SK-N-SH (cell line): ENCODE measurements at regions not wholly inside any gene's neighbourhood (a gene's known extent, or its start where the extent isn't known, plus 50 kb on each side); places are given as distances from the start of the nearest gene placed in this dataset.

Experiments
- CTCF ChIA-PET: fragments of 300-600, 350-600 bp; formaldehyde crosslinking; extraction: SDS; loops from one replicate; lab custom pipeline; 2021; lab: Yijun Ruan, JAX
- POLR2A ChIA-PET: fragments of 350-600 bp; sonication (Branson Sonifier 250); formaldehyde crosslinking; extraction: SDS; loops from one replicate; lab custom pipeline; 2020; ENCODE audit warnings: antibody characterized with exemption, inconsistent platforms; lab: Yijun Ruan, JAX
- DNase-seq: peaks from one replicate; pipeline ENCODE4 v3.0.0; 2012
- H2AFZ ChIP-seq: fragments of 200-600 bp; sonication (generic); 2 replicates; pipeline ENCODE4 v1.8.1; 2016; ENCODE audit warnings: antibody characterized with exemption, mild to moderate bottlenecking, low read depth
- H3F3A ChIP-seq: fragments of 200-600 bp; sonication (generic); replicated peaks from 2 replicates; pipeline ENCODE3; 2016; ENCODE audit warnings: antibody characterized with exemption, mild to moderate bottlenecking; ENCODE audit not compliant: insufficient read depth
- H3K27ac ChIP-seq, 2 experiments: fragments of 200-500 bp in 1 of 2; fragments of 200-600 bp in 1 of 2; sonication (Bioruptor generic) in 1 of 2; sonication (generic), shearing (Covaris generic) in 1 of 2; 2 replicates each; pipeline versions ENCODE4 v1.5.1 to v1.6.1; 2014 to 2016; ENCODE audit warnings: low read depth in 2 of 2, inconsistent platforms in 1 of 2, low read length in 1 of 2, mild to moderate bottlenecking in 1 of 2, mixed read lengths in 1 of 2
- H3K27me3 ChIP-seq: fragments of 200-600 bp; sonication (generic), shearing (Covaris generic); 2 replicates; pipeline ENCODE4 v1.6.1; 2016; ENCODE audit warnings: mixed run types; ENCODE audit not compliant: insufficient read depth
- H3K36me3 ChIP-seq, 2 experiments: fragments of 200-500 bp in 1 of 2; fragments of 200-600 bp in 1 of 2; sonication (Bioruptor generic) in 1 of 2; sonication (generic) in 1 of 2; replicated peaks in 1 of 2; 2 replicates each; pipeline versions ENCODE3 to v1.5.1; 2014 to 2016; ENCODE audit warnings: low read length in 1 of 2, mild to moderate bottlenecking in 1 of 2; ENCODE audit not compliant: insufficient read depth in 2 of 2, control insufficient read depth in 1 of 2
- H3K4me1 ChIP-seq, 2 experiments: fragments of 200-500 bp in 1 of 2; fragments of 200-600 bp in 1 of 2; sonication (Bioruptor generic) in 1 of 2; sonication (generic), shearing (Covaris generic) in 1 of 2; 2 replicates each; pipeline versions ENCODE4 v1.5.1 to v1.6.1; 2014 to 2016; ENCODE audit warnings: low read depth in 1 of 2, low read length in 1 of 2, mixed run types in 1 of 2; ENCODE audit not compliant: insufficient read depth in 2 of 2, control insufficient read depth in 1 of 2
- H3K4me2 ChIP-seq: fragments of 200-600 bp; sonication (generic), shearing (Covaris generic); 2 replicates; pipeline ENCODE4 v1.6.1; 2017; ENCODE audit warnings: mixed run types
- H3K4me3 ChIP-seq, 2 experiments: fragments of 200-500 bp in 1 of 2; fragments of 200-600 bp in 1 of 2; sonication (Bioruptor generic) in 1 of 2; sonication (generic), shearing (Covaris generic) in 1 of 2; 2 replicates each; pipeline versions ENCODE4 v1.5.1 to v1.8.1; 2014 to 2016; ENCODE audit warnings: low read depth in 2 of 2, inconsistent platforms in 1 of 2, low read length in 1 of 2, mild to moderate bottlenecking in 1 of 2, mixed read lengths in 1 of 2, moderate library complexity in 1 of 2
- H3K79me2 ChIP-seq: fragments of 200-600 bp; sonication (generic); 2 replicates; pipeline ENCODE4 v1.8.1; 2017; ENCODE audit warnings: mild to moderate bottlenecking; ENCODE audit not compliant: insufficient read depth
- H3K9ac ChIP-seq: fragments of 200-600 bp; sonication (generic); 2 replicates; pipeline ENCODE4 v1.6.1; 2017; ENCODE audit warnings: mixed run types
- H3K9me2 ChIP-seq: fragments of 200-600 bp; sonication (generic); 2 replicates; pipeline ENCODE4 v1.6.1; 2017; ENCODE audit warnings: mixed run types
- H3K9me3 ChIP-seq: fragments of 200-600 bp; sonication (generic); 2 replicates; pipeline ENCODE4 v1.6.1; 2017; ENCODE audit warnings: mixed run types, mild to moderate bottlenecking, moderate library complexity
- H4K20me1 ChIP-seq: fragments of 200-600 bp; sonication (generic); 2 replicates; pipeline ENCODE4 v1.6.1; 2017; ENCODE audit warnings: mild to moderate bottlenecking, mixed run types; ENCODE audit not compliant: insufficient read depth
- CHD2 ChIP-seq: fragments of 150-350 bp; IDR thresholded peaks from 2 replicates; pipeline ENCODE4 v1.6.1; 2018; ENCODE audit warnings: low read length; ENCODE audit not compliant: partially characterized antibody
- CTCF ChIP-seq: fragments of 200-600 bp; sonication (generic); IDR thresholded peaks from 2 replicates; pipeline ENCODE4 v1.6.1; 2017; ENCODE audit warnings: antibody characterized with exemption, mild to moderate bottlenecking, moderate library complexity
- ELF1 ChIP-seq: IDR thresholded peaks from 2 replicates; pipeline ENCODE4 v1.4.0; 2012
- EZH2phosphoT487 ChIP-seq: fragments of 200-600 bp; sonication (generic); IDR thresholded peaks from 2 replicates; pipeline ENCODE4 v1.6.1; 2017; ENCODE audit warnings: low read depth, mixed run types, mild to moderate bottlenecking, antibody characterized with exemption, moderate library complexity, borderline replicate concordance
- FOSL2 ChIP-seq: IDR thresholded peaks from 2 replicates; pipeline ENCODE4 v1.4.0; 2012; ENCODE audit warnings: low read depth, mild to moderate bottlenecking, moderate library complexity, borderline replicate concordance
- FOXJ3 ChIP-seq: sonication (generic); formaldehyde crosslinking; IDR thresholded peaks from 2 replicates; pipeline ENCODE4 v1.5.1; 2020; ENCODE audit warnings: mild to moderate bottlenecking, missing genetic modification reagents
- GATA2 ChIP-seq: sonication (generic); formaldehyde crosslinking; IDR thresholded peaks from 2 replicates; pipeline ENCODE4 v1.5.0; 2020; ENCODE audit warnings: mild to moderate bottlenecking, missing genetic modification reagents
- MEF2A ChIP-seq: IDR thresholded peaks from 2 replicates; pipeline ENCODE4 v1.4.0; 2012; ENCODE audit warnings: low read depth, borderline replicate concordance
- NRF1 ChIP-seq: IDR thresholded peaks from 2 replicates; pipeline ENCODE4 v1.6.1; 2012; ENCODE audit warnings: low read depth, mild to moderate bottlenecking, low read length
- POLR2AphosphoS5 ChIP-seq: IDR thresholded peaks from 2 replicates; pipeline ENCODE4 v1.6.1; 2012; ENCODE audit warnings: low read depth, low read length
- RAD21 ChIP-seq: IDR thresholded peaks from 2 replicates; pipeline ENCODE4 v1.6.1; 2012; ENCODE audit warnings: mild to moderate bottlenecking, low read length
- RCOR1 ChIP-seq: fragments of 150-350 bp; IDR thresholded peaks from 2 replicates; pipeline ENCODE4 v1.6.1; 2017; ENCODE audit warnings: antibody characterized with exemption, low read length
- RFX5 ChIP-seq: IDR thresholded peaks from 2 replicates; pipeline ENCODE4 v1.6.1; 2012; ENCODE audit warnings: mild to moderate bottlenecking, improper control_type of control experiment, low read length
- RXRA ChIP-seq: IDR thresholded peaks from 2 replicates; pipeline ENCODE4 v1.4.0; 2012; ENCODE audit warnings: low read depth, mild to moderate bottlenecking, borderline replicate concordance
- SMC3 ChIP-seq: IDR thresholded peaks from 2 replicates; pipeline ENCODE4 v1.6.1; 2012; ENCODE audit warnings: low read depth, low read length, improper control_type of control experiment
- USF1 ChIP-seq: IDR thresholded peaks from 2 replicates; pipeline ENCODE4 v1.4.0; 2012; ENCODE audit warnings: low read depth, borderline replicate concordance
- ZBTB33 ChIP-seq: IDR thresholded peaks from 2 replicates; pipeline ENCODE4 v1.4.0; 2012; ENCODE audit warnings: low read depth, borderline replicate concordance

GRCh38 chr21:19692231-19692630, 1288.6 kb upstream of the TMPRSS15 start:
- Histone ChIP-seq H3K9me2 (no peaks in the 10 kb centered on the region), H4K20me1 (no peaks in the 10 kb centered on the region), H3K79me2 (no peaks in the 10 kb centered on the region), H3K4me3 (no peak overlapping the region), H3K36me3 (no peaks in the 10 kb centered on the region), H3K4me2 (no peak overlapping the region), H2AFZ (no peak overlapping the region), H3K9ac (no peak overlapping the region)
- ChIA-PET POLR2A (no interaction called here), CTCF (no interaction called here)
- TF ChIP-seq MEF2A (no peak), RAD21 (no peak), USF1 (no peak), ZBTB33 (no peak), POLR2AphosphoS5 (no peak), SMC3 (no peak), EZH2phosphoT487 (no peak), ELF1 (no peak), GATA2 (CRISPR knock-in tag) (no peak), CHD2 (no peak), RCOR1 (no peak), FOSL2 (no peak), RFX5 (no peak), CTCF (no peak), FOXJ3 (no peak), NRF1 (no peak), RXRA (no peak)
- TF ChIP-seq, all 33 proteins: peak for 0
- no peak for DNase-seq
- H3K4me1 ChIP-seq = no peaks in the 10 kb centered on the region
- no peaks in the 10 kb centered on the region for H3K9me3 ChIP-seq
- no peaks in the 10 kb centered on the region for H3K27me3 ChIP-seq
- no peak overlapping the region for H3K27ac ChIP-seq
- no peaks in the 10 kb centered on the region for H3F3A ChIP-seq
